G401.6 (cell line): ENCODE measurements at regions not wholly inside any gene's neighbourhood (a gene's known extent, or its start where the extent isn't known, plus 50 kb on each side); places are given as distances from the start of the nearest gene placed in this dataset.
"Not testable (repeated sequence)": the region's sequence is repeated elsewhere in the genome, so short reads cannot be mapped to it uniquely, and the experiment has no call there.

Experiments used
- FAIRE-seq: peaks from 2 replicates; lab custom pipeline; 2012; peaks lifted over from hg19 to GRCh38; lab: Jason Lieb, UNC

DNA sequence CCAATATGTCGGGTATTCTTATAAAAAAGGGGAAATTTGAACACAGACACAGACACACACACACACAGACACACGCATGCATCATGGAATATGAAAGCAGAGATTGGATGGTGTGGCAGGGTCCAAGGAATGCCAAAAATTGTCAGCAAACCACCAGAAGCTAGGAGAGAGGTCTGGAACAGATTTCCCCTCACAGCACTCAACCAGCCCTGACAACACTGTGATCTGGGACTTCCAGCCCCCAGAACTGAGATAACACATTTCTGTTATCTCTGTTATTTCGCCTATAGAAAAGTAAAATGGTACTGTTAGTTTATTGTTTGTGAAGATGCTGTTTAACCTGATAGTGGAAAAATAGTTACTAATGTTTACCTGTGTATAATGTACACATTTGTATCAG, 145.4 kb upstream of the ZBED5 start:
- no peak for FAIRE-seq

DNA sequence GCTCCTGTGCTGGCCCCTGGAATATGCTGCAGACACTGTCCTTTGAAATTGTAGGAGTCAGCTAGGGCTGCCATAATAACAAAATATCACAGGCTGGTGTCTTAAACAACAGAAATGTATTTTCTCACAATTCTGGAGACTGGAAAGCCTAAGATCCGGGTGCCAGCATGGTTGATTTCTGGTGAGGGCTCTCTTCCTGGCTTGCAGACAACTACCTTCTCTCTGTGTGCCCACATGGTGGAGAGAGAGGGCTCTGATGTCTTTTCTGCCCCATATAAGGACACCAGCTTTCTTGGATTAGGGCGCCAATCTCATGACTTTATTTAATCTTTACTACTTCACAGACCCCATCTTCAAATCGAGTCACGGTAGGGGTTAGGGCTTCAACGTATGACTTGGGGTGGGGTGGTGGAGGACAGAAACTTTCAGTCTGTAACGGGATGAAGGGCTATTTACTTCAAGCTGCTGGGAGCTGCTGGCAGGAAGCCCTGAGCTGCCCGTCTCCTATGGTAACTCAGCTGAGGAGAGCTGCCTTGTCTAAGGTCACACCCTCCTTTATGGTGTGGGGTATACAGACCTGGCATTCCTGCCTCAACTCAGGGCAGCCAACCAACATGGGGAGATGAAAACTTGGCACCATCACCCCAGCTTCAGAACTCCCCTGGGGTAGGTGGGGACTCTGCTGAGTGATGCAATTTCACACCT, 142.9 kb upstream of the ZBED5 start:
- FAIRE-seq: no peak

DNA sequence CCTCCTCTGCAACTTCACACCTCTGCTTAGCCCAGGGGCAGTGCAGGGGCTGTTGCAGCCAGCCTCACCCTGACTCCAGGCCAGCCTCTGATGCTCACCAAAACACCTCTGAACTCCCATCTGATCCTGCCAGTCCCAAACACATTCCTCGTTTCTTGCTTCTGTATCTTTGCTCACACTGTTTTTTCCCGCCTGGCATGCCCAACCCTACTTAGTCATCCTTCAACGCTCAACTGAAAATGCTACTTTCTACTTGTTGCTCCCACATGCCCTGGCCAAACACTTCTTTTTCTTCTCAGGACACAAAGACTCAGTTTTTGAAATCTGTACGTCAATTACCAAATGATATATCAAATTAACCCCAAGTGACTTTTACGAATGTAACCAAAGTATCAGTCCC, 140.8 kb upstream of the ZBED5 start:
- FAIRE-seq: no peak

DNA sequence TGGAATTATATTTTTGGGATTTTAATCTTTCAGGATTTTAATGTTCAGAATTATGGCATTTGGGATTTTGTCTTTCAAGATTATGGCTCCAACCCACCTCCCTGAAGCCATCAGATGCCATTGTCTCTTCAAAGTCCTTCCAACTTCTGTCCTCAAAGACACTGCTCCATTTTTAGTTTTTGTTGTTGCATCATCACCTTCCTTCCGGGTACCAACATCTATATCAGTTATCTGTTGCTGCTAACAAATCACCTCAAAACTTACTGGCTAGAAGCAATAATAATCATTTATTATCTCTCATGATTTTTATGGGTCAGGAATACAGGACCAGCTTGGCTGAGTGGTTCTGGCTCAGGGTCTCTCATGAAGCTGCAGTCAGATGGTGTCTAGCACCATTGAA, 138.8 kb upstream of the ZBED5 start:
- FAIRE-seq: no peak

DNA sequence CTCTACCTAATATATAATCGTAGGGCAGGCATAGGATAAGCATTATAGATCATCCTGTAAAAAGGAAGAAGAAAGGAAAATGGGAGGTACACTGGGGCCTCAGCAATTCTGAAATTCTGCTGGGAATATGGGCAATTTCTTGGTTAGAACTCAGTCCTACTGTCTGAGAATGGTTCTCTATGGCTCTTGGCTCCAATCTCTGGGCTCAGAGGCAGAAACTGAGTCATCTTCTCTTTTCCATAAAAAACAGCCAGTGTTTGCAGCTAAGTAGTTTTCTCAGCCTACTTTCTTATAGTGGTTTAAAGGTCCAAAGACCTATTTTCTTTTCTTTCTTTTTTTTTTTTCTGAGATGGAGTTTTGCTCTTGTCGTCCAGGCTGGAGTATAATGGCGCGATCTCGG, 135.8 kb upstream of the ZBED5 start:
- no peak for FAIRE-seq

DNA sequence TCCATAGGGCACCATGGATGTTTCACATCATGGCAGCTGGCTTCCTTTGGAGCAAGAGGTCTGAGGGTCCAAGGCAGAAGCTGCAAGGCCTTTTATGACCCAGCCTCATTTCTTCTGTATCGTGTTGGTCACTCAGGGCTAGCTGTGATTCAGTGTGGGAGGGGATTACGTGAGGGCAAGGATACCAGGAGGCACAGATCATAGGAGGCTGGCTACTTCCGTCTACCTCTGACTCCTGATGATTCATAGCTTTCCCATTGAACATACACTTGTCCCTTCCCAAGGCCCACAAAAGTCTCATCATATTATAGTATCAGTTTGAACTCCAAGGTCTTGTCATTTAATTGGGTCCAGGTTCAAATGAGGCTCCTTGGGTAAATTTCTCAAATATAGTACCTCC, 135.3 kb upstream of the ZBED5 start:
- no peak for FAIRE-seq

DNA sequence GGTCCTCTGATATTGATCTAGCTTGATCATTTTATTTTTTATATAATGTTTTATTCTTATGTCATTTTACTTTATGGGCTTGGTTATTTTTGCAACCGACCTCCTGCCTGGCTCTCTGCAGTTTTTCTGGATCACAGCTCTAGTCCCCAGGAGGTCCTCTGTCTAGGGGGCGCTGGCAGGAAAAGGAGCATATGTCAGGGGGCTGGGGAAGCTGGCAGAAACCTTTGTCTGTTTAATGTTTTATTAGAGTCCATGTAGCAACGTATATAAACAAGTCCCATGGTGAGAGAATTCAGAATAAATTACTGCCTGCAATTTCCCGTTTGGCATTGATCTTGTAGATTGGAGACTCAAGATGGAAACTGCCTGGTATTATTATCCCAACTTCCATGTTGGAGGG, 133.5 kb upstream of the ZBED5 start:
- FAIRE-seq: no peak

DNA sequence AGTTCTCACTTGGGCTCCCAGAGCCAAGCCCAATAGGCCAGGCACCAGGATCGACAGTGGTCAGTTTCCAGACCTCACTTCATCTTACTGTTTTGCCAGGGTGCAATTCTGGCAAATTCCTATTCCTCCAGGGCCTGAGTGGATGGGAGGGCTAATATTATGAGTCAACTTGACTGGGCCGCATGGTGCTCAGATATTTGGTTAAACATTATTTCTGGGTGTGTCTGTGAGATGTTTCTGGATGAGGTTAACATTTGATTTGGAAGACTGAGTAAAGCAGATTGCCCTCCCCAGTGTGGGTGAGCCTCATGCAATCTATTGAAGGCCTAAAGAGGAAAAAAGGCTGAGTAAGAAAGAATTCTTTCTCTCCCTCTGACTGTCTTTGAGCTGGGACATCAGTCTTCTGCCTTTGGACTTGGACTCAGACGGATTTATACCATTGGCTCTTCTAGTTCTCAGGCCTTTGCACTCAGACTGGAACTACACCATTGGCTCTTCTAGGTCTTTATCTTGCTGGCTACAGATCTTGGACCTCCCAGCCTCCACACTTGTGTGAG, 132.9 kb upstream of the ZBED5 start:
- FAIRE-seq: no peak

DNA sequence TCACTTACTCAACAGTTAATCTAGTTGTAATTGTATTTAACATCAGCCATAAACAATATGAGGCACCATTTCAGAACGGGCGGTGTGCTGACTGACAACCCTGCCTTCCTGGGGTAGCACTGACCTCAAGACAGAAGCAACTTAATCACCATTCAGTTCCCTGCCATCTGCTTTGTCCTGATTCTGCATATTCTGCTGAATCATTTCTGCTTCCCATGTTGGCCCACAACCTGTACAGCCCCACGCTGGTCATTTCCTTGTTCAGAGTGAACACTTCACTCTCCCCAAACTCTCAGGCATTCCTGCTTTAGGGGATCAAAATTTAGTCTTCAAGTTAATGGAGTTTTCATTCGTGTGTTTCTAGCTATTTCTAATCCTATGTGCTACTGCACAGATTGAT, 132.3 kb upstream of the ZBED5 start:
- no peak for FAIRE-seq

DNA sequence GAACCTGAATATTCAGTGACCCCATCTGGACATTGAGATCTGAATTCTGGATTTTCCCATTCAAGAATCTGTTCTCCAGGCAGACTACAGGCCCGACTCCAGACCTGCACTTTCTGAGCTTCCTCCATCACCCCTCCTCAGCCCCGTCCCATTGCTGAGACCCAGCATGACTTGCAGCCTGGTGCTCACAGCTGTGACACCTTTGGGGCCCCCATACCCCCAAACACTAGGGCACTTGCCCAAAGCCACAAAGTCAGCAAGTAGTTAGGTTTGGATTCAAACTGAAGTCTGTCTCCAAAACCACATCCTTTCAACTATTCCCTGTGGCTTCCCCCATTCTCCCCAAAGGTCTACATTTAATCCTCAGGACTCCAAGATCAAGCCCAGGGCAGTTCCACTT, 128.2 kb upstream of the ZBED5 start:
- no peak for FAIRE-seq

DNA sequence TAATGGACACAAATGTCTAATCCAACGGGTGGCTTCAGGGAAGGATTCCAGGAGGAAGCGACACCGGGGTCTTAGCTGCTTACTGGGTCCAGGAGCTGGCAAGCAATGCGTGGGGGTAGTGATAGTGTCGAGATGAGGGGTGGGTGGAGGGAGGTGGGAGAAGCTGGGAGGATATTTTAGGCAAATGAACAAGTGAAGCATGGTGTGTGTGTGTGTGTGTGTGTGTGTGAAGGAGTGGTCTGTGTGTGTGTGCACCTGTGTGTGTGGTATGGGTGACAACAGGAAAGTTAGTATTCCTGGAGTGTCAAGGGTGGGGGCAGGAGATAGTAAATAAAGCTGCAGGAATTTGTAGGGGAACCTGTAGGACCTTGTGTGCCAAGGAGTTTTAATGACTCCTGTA, 126.9 kb upstream of the ZBED5 start:
- FAIRE-seq: no peak

DNA sequence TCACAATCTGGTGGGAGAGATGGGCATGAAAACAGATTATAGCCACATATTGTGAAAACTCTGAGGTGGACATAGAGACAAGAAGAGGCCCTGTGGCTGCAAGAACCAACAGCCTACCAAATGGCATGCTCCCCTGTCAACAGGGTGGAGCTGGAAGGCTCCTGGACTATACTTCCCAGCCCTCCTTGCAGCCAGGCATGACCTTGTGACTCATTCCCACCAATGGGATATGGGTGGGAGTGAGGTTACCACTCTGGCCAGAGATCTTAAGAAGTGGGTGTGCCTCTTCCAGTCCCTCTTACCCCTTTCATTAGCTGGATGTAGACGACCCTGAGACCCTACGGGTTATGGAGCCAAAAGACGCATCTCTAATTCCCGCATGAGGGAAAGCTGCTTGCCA, 126.4 kb upstream of the ZBED5 start:
- FAIRE-seq: no peak

DNA sequence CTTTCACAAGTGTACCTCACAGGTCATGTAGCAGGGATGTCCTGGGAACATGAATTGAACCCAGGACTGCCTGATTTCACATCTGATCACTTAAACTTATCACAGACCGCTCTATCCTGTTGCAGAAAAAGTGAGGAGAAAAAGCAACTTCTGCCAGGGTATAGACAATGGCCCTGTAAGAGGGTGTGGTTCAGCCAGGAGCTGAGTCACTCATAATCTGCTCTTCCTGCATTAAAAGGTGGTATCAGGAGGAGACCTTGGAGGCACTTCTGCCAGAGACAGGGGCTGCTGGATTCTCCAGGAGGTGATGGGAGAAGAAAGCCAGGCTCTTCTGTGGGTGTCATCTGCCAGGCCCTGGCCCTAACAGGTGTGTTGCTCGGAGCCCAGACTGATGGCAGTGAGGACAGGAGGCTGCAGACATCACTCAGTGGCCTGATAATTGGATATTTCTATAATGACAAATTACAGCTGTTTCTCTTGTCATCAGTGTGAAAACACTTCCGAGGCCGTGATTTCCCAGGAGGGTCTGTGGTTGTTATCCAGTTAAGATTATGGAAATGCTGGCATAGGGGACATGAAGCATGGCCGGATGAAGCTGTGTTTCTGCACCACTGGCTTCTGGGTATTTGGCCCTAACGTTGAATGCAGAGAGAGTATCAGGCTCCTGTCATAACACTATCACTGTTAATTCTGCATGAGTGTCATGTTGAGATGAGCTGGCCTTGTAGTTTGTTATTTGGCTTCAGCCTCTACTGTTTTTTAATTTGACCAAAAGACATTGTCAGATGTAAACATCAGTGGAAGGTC, 125.1 kb upstream of the ZBED5 start:
- no peak for FAIRE-seq

DNA sequence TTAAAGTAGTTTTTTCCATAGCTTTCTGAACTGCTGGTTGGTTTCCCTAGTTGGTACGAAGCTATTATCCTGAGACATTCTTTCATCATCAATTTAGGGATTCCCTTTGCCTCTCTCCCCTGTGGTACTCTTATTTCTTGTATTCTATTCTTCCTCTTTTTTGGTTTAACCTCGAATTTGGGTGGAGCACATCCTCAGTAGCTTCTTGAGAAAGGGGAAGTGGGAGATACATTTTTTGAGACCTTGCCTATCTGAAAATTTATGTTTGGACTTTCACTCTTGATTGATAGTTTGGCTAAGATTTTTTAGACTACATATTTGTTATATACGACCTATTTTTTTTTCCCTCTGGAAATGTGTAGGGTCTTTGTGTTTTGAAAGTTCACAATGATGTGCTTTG, 121.7 kb upstream of the ZBED5 start:
- no peak for FAIRE-seq

DNA sequence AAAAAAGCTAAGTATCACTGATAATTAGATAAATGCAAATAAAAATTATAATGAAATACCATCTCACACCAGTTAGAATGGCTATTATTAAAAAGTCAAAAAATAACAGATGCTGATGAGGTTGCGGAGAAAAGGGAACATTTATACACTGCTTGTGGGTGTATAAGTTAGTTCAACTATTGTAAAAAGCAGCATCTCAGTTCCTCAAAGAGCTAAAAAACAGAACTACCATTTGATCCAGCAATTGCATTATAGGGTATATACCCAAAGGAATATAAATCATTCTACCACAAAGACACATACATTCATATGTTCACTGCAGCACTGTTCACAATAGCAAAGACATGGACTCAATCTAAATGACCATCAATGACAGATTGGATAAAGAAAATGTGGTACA, 120.3 kb upstream of the ZBED5 start:
- FAIRE-seq: no peak

DNA sequence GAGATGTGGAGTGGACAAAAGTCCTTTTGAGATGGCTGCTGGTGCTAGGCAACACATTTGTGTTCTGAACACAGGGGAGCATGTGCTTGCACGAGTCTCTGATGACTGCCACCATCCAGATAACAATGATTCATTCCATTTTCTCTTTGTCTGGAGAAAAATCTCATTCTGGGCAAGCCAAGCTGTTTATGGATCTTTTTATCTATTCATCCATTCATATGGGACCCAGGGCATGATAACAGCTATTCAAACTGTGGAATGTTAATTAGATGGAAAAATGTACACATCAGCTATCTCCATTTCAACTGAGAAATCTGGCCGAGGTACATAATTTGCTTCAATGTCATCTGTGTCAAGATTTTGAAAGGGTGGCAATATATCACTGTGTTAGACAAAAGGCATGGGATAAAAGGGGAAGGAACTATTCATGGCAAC, 117.5 kb upstream of the ZBED5 start:
- no peak for FAIRE-seq

DNA sequence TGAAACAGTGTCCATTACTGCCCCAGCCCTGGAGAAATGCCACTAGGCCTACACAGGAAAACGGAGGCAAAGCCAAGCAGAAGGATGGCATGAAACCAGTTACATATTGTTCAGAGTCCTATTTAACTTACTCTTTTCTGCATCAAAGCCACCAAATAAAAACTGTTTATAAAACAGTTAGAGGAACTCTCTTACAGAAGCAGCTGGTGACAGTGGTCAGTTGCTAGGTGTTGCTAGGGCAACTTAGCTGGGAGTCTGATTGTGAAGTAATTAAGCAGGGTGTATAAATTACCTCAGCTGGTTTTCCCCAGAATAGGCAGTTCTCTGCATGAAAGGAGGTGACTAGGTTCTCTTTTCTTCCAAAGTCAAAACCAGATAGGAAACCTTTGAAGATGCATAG, 115.6 kb upstream of the ZBED5 start:
- no peak for FAIRE-seq

DNA sequence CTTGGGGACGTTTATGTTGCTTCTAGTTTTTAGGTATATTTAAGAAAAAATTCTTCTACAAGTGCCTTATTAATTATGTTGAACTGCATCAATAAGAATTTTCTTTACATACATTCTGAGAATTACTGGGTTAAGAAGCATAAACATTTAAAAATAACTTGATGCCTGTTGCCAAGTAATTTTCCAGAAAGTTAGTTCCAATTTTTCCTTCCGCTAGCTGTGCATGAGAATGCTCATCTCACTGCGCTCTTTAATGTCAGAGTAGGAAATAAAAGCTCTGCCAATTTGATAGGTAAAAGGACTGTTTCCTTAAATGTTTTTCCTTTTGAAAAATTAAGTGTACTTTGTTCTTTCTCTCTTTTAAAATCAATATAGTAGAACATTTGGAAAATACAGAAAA, 113.1 kb upstream of the ZBED5 start:
- no peak for FAIRE-seq

DNA sequence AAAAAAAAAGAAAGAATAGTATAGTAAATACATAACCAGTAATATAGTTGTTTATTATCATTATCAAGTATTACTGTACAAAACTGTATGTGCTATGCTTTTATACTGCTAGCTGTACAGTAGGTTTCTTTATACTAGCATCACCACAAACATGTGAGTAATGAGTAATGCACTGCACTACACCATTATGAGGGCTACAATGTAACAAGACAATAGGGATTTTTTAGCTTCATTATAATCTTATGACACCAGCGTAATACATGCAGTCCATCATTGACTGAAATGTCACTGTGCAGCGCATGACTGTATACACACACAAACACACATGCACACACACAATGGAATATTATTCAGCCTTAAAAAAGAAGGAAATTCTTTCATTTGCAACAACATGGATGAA, 111.5 kb upstream of the ZBED5 start:
- FAIRE-seq: no peak

DNA sequence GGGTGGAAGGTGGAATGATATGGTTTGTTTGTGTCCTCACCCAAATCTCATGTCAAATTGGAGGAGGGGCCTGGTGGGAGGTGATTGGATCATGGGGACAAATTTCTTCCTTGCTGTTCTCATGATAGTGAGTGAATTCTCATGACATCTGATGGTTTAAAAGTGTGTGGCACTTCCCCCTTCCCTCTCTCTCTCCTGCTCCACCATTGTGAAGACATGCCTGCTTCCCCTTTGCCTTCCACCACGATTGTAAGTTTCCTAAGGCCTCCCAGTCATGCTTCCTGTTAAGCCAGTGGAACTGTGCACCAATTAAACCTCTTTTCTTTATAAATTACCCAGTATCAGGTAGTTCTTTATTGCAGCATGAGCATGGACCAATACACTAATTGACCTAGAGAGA, 99.0 kb upstream of the ZBED5 start:
- FAIRE-seq: not testable (repeated sequence)

DNA sequence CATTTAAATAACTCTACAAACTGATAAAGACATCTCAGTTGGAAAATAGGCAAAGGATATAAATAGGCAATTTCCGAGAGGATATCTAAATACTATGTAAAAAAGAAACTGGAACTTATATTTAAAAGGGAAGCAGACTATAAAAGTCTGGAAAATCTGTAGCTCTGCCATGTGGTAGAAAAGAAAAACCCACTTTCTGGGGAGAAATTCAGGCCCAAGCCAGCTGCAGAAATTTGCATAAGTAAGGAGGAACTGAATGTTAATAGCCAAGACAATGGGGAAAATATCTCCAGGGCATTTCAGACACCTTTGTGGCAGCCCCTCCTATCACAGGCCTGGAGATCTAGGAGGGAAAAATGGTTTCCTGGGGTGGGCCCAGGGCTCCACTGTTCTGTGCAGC, 97.8 kb upstream of the ZBED5 start:
- FAIRE-seq: no peak

DNA sequence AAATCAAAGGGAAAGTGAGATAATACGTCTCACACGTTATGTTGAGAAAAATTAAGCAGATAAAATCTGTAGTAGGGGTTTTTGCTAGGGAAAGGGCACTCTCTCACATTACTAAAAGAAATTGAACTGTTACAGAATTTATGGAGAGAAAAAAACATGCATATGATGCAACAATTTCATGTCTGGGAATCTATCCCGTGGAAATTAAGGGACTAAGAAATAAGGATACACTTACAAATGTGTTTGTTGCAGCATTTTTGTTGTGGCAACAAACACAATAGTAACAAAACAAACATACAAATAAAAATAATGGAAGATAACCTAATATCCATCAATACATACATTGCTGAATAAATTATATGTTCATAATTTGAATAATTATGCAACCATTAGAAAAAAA, 96.3 kb upstream of the ZBED5 start:
- no peak for FAIRE-seq

DNA sequence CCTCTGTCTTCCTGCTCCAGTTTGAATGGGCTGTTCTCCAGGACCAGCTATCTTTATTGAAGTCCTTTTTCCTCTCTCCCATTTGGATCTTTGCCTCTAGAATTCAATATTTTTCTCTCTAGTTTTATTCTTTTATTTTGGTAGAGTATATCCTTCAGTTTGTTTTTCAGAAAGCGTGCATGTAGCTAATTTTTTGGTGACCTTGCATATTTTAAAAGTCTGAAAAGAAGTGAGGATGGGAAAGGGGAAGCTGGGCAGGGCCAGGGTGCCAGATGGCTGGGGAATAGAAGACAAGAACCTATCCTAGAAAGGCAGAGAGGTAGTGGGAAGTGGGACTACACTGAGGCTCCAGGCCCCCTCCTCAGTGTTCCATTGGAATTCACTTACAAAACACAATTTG, 95.0 kb upstream of the ZBED5 start:
- FAIRE-seq: no peak

DNA sequence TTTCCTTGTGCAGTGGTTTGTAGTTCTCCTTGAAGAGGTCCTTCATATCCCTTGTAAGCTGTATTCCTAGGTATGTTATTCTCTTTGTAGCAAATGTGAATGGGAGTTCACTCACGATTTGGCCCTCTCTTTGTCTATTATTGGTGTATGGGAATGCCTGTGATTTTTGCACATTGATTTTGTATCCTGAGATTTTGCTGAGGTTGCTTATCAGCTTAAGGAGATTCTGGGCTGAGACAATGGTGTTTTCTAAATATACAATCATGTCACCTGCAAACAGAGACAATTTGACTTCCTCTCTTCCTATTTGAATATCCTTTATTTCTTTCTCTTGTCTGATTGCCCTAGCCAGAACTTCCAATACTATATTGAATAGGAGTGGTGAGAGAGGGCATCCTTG, 90.1 kb upstream of the ZBED5 start:
- not testable (repeated sequence) for FAIRE-seq
